ENCODE measurements at regions not wholly inside any gene's neighbourhood (a gene's known extent, or its start where the extent isn't known, plus 50 kb on each side); places are given as distances from the start of the nearest gene placed in this dataset.

DNA sequence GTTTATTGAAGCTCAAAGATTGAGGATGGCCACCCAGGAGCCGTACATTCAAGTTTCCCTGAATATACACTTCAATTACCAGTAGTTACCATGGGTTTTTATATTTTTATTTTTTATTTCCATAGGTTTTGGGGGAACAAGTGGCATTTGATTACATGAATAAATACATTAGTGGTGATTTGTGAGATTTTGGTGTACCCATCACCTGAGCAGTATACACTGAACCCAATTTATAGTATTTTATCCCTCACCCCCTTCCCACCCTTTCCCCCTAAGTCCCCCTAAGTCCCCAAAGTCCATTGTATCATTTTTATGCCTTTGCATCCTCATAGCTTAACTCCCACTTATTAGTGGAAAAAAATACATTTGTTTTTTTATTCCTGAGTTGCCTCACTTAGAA is 791.4 kb downstream of the BRINP3 start:
- no peak overlapping the region for H3K4me2 ChIP-seq (ENCODE audit: low read length)
- no peaks in the 10 kb centered on the region for H3F3A ChIP-seq (ENCODE audit: insufficient read depth, low read length, poor library complexity, severe bottlenecking)
- no peaks in the 10 kb centered on the region for H4K20me1 ChIP-seq (ENCODE audit: insufficient read depth)
- no peaks in the 10 kb centered on the region for H3K36me3 ChIP-seq (ENCODE audit: insufficient read depth, low read length)
- no peak overlapping the region for H2AFZ ChIP-seq (ENCODE audit: low read depth, low read length)
- H3K9ac ChIP-seq (ENCODE audit: low read length), result no peak overlapping the region
- no peaks in the 10 kb centered on the region for H3K27me3 ChIP-seq (ENCODE audit: insufficient read depth, low read depth, low read length)
- no peaks in the 10 kb centered on the region for H3K9me3 ChIP-seq (ENCODE audit: low read length)
- no peaks in the 10 kb centered on the region for H3K79me2 ChIP-seq (replicated peaks; ENCODE audit: insufficient read depth, low read length)
- no peak overlapping the region for H3K4me3 ChIP-seq (ENCODE audit: low read length)
- TF ChIP-seq SMC3 (conservative IDR thresholded peaks at IDR 0.05; ENCODE audit: poor library complexity) (no peak), TAF1 (IDR thresholded peaks at IDR 0.05; ENCODE audit: low read depth) (no peak), RAD21 (conservative IDR thresholded peaks at IDR 0.05) (no peak), EZH2 (IDR thresholded peaks at IDR 0.05; ENCODE audit: borderline replicate concordance, insufficient read depth, low read length, poor library complexity, severe bottlenecking) (no peak), MXI1 (conservative IDR thresholded peaks at IDR 0.05; ENCODE audit: poor library complexity, severe bottlenecking) (no peak), POLR2AphosphoS5 (IDR thresholded peaks at IDR 0.05) (no peak), EP300 (conservative IDR thresholded peaks at IDR 0.05; ENCODE audit: poor library complexity, severe bottlenecking) (no peak), REST (IDR thresholded peaks at IDR 0.05; ENCODE audit: borderline replicate concordance) (no peak)
- TF ChIP-seq, protein P1, sequence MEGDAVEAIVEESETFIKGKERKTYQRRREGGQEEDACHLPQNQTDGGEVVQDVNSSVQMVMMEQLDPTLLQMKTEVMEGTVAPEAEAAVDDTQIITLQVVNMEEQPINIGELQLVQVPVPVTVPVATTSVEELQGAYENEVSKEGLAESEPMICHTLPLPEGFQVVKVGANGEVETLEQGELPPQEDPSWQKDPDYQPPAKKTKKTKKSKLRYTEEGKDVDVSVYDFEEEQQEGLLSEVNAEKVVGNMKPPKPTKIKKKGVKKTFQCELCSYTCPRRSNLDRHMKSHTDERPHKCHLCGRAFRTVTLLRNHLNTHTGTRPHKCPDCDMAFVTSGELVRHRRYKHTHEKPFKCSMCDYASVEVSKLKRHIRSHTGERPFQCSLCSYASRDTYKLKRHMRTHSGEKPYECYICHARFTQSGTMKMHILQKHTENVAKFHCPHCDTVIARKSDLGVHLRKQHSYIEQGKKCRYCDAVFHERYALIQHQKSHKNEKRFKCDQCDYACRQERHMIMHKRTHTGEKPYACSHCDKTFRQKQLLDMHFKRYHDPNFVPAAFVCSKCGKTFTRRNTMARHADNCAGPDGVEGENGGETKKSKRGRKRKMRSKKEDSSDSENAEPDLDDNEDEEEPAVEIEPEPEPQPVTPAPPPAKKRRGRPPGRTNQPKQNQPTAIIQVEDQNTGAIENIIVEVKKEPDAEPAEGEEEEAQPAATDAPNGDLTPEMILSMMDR (IDR thresholded peaks at IDR 0.05; ENCODE audit: poor library complexity, severe bottlenecking), result no peak
- H3K27ac ChIP-seq (ENCODE audit: low read length), result no peak overlapping the region
- no peaks in the 10 kb centered on the region for H3K9me2 ChIP-seq (ENCODE audit: insufficient read depth, low read length)

DNA sequence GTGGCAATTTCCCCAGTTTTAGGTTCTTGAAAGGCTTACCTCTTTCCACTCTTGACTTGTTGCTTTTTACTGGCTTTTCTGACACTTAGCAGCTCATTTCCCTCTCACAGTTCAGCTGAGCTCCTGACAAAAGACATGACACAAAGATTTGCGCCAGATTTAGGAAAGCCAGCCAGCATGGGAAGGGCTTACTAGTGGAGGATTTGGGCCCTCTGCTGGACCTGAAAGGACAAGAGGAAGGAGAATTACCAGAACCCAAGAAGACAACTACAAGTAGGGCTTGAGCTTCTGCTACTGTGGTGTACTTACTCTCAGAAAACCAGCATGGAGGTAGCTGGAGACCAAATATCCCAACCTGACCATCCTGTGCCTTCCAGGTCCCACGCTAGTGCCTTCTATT is 784.5 kb downstream of the BRINP3 start:
- H2AFZ ChIP-seq (ENCODE audit: low read depth, low read length), result no peak overlapping the region

More for the DNA sequence above, 784.5 kb downstream of the BRINP3 start:
- TF ChIP-seq POLR2AphosphoS5 (IDR thresholded peaks at IDR 0.05), result no peak
- TF ChIP-seq MXI1 (conservative IDR thresholded peaks at IDR 0.05; ENCODE audit: poor library complexity, severe bottlenecking), result no peak
- TF ChIP-seq EP300 (conservative IDR thresholded peaks at IDR 0.05; ENCODE audit: poor library complexity, severe bottlenecking), result no peak
- TF ChIP-seq, protein P1 (IDR thresholded peaks at IDR 0.05; ENCODE audit: poor library complexity, severe bottlenecking), result no peak
- TF ChIP-seq REST (IDR thresholded peaks at IDR 0.05; ENCODE audit: borderline replicate concordance), result no peak
- no peak for TF ChIP-seq SMC3 (conservative IDR thresholded peaks at IDR 0.05; ENCODE audit: poor library complexity)
- no peak for TF ChIP-seq EZH2 (IDR thresholded peaks at IDR 0.05; ENCODE audit: borderline replicate concordance, insufficient read depth, low read length, poor library complexity, severe bottlenecking)
- TF ChIP-seq RAD21 (conservative IDR thresholded peaks at IDR 0.05), result no peak
- no peak for TF ChIP-seq TAF1 (IDR thresholded peaks at IDR 0.05; ENCODE audit: low read depth)
- Histone ChIP-seq H3F3A (ENCODE audit: insufficient read depth, low read length, poor library complexity, severe bottlenecking) (no peaks in the 10 kb centered on the region), H3K9me2 (ENCODE audit: insufficient read depth, low read length) (no peaks in the 10 kb centered on the region), H3K79me2 (replicated peaks; ENCODE audit: insufficient read depth, low read length) (no peaks in the 10 kb centered on the region), H4K20me1 (ENCODE audit: insufficient read depth) (no peaks in the 10 kb centered on the region), H3K4me3 (ENCODE audit: low read length) (no peak overlapping the region), H3K27ac (ENCODE audit: low read length) (no peak overlapping the region), H3K36me3 (ENCODE audit: insufficient read depth, low read length) (no peaks in the 10 kb centered on the region), H3K9me3 (ENCODE audit: low read length) (no peaks in the 10 kb centered on the region), H3K9ac (ENCODE audit: low read length) (no peak overlapping the region), H3K27me3 (ENCODE audit: insufficient read depth, low read depth, low read length) (no peaks in the 10 kb centered on the region), H3K4me2 (ENCODE audit: low read length) (no peak overlapping the region)
